ENCODE measurements at regions not wholly inside any gene's neighbourhood (a gene's known extent, or its start where the extent isn't known, plus 50 kb on each side); places are given as distances from the start of the nearest gene placed in this dataset.

- DNase-seq: no peak
- Mint-ChIP-seq H3K9me3 (ENCODE audit: unreplicated experiment) (no peaks in the 10 kb centered on the region), H3K36me3 (ENCODE audit: unreplicated experiment) (no peaks in the 10 kb centered on the region), H3K27me3 (ENCODE audit: unreplicated experiment) (no peaks in the 10 kb centered on the region), H3K4me1 (ENCODE audit: low read depth, unreplicated experiment) (no peaks in the 10 kb centered on the region), H3K27ac (ENCODE audit: unreplicated experiment) (no peak overlapping the region), H3K4me3 (ENCODE audit: unreplicated experiment) (no peak overlapping the region)
- no peak for TF ChIP-seq CTCF (IDR thresholded peaks at IDR 0.05; ENCODE audit: partially characterized antibody, unreplicated experiment)
Measured at GRCh38 chr5:171682801-171683200, 102.8 kb upstream of the SMIM23 start.

- no peaks in the 10 kb centered on the region for H3K27me3 Mint-ChIP-seq (ENCODE audit: unreplicated experiment)
- H3K27ac Mint-ChIP-seq (ENCODE audit: unreplicated experiment): no peak overlapping the region
- no peak overlapping the region for H3K4me3 Mint-ChIP-seq (ENCODE audit: unreplicated experiment)
- TF ChIP-seq CTCF (IDR thresholded peaks at IDR 0.05; ENCODE audit: partially characterized antibody, unreplicated experiment): no peak
- H3K4me1 Mint-ChIP-seq (ENCODE audit: low read depth, unreplicated experiment): no peaks in the 10 kb centered on the region
- H3K36me3 Mint-ChIP-seq (ENCODE audit: unreplicated experiment): no peaks in the 10 kb centered on the region
- no peak for DNase-seq
- no peaks in the 10 kb centered on the region for H3K9me3 Mint-ChIP-seq (ENCODE audit: unreplicated experiment)
Measured at GRCh38 chr5:171684169-171684568, 101.4 kb upstream of the SMIM23 start.

GRCh38 chr5:171688696-171689495 is 96.7 kb upstream of the SMIM23 start:
- Mint-ChIP-seq H3K36me3 (ENCODE audit: unreplicated experiment) (no peaks in the 10 kb centered on the region), H3K27me3 (ENCODE audit: unreplicated experiment) (no peaks in the 10 kb centered on the region), H3K4me3 (ENCODE audit: unreplicated experiment) (no peak overlapping the region), H3K9me3 (ENCODE audit: unreplicated experiment) (no peaks in the 10 kb centered on the region), H3K27ac (ENCODE audit: unreplicated experiment) (no peak overlapping the region), H3K4me1 (ENCODE audit: low read depth, unreplicated experiment) (no peaks in the 10 kb centered on the region)
- DNase-seq: no peak
- TF ChIP-seq CTCF (IDR thresholded peaks at IDR 0.05; ENCODE audit: partially characterized antibody, unreplicated experiment): no peak

GRCh38 chr5:171689853-171690417 is 95.7 kb upstream of the SMIM23 start:
- Mint-ChIP-seq H3K4me1 (ENCODE audit: low read depth, unreplicated experiment) (no peaks in the 10 kb centered on the region), H3K36me3 (ENCODE audit: unreplicated experiment) (no peaks in the 10 kb centered on the region), H3K27ac (ENCODE audit: unreplicated experiment) (no peak overlapping the region), H3K9me3 (ENCODE audit: unreplicated experiment) (no peaks in the 10 kb centered on the region), H3K27me3 (ENCODE audit: unreplicated experiment) (no peaks in the 10 kb centered on the region), H3K4me3 (ENCODE audit: unreplicated experiment) (no peak overlapping the region)
- no peak for DNase-seq
- TF ChIP-seq CTCF (IDR thresholded peaks at IDR 0.05; ENCODE audit: partially characterized antibody, unreplicated experiment): no peak

- no peak overlapping the region for H3K4me3 Mint-ChIP-seq (ENCODE audit: unreplicated experiment)
- no peaks in the 10 kb centered on the region for H3K27me3 Mint-ChIP-seq (ENCODE audit: unreplicated experiment)
- no peaks in the 10 kb centered on the region for H3K9me3 Mint-ChIP-seq (ENCODE audit: unreplicated experiment)
Measured at GRCh38 chr5:171692107-171692506, 93.5 kb upstream of the SMIM23 start.

More at GRCh38 chr5:171692107-171692506, 93.5 kb upstream of the SMIM23 start:
- no peak for DNase-seq
- Mint-ChIP-seq H3K27ac (ENCODE audit: unreplicated experiment) (no peak overlapping the region), H3K36me3 (ENCODE audit: unreplicated experiment) (no peaks in the 10 kb centered on the region), H3K4me1 (ENCODE audit: low read depth, unreplicated experiment) (no peaks in the 10 kb centered on the region)
- no peak for TF ChIP-seq CTCF (IDR thresholded peaks at IDR 0.05; ENCODE audit: partially characterized antibody, unreplicated experiment)
